H4 (cell line): ENCODE measurements at regions not wholly inside any gene's neighbourhood (a gene's known extent, or its start where the extent isn't known, plus 50 kb on each side); places are given as distances from the start of the nearest gene placed in this dataset.
A peak's percentile ranks its signal among the peaks of the same experiment; 100 is the strongest.

Experiments used
- DNase-seq: peaks from one replicate; pipeline ENCODE4 v3.0.0-alpha.2; 2015; ENCODE audit warnings: low spot score

- no peak for DNase-seq
These were observed 207.6 kb upstream of the LYZL1 start for GRCh38 chr10:29081231-29081630.

GRCh38 chr10:29081951-29082685 lies 206.8 kb upstream of the LYZL1 start:
- DNase-seq: no peak

GRCh38 chr10:29083096-29083495 lies 205.8 kb upstream of the LYZL1 start:
- DNase-seq: no peak

- no peak for DNase-seq
These were observed 204.1 kb upstream of the LYZL1 start for GRCh38 chr10:29084681-29085307.

- DNase-seq: no peak
These were observed 199.8 kb upstream of the LYZL1 start for GRCh38 chr10:29089091-29089490.

GRCh38 chr10:29096303-29096824 lies 192.5 kb upstream of the LYZL1 start:
- no peak for DNase-seq

- DNase-seq: no peak
These were observed 190.4 kb upstream of the LYZL1 start for GRCh38 chr10:29098423-29098822.

GRCh38 chr10:29099001-29099400 lies 189.9 kb upstream of the LYZL1 start:
- no peak for DNase-seq

- no peak for DNase-seq
These were observed 189.5 kb upstream of the LYZL1 start for GRCh38 chr10:29099415-29099814.

GRCh38 chr10:29100505-29100904 lies 188.4 kb upstream of the LYZL1 start:
- DNase-seq: no peak

GRCh38 chr10:29102233-29102632 lies 186.6 kb upstream of the LYZL1 start:
- no peak for DNase-seq

- DNase-seq: no peak
These were observed 186.2 kb upstream of the LYZL1 start for GRCh38 chr10:29102636-29103035.

- DNase-seq: peak; percentile 7
These were observed 184.0 kb upstream of the LYZL1 start for GRCh38 chr10:29104661-29105399.

- DNase-seq: peak; percentile 64
These were observed 183.2 kb upstream of the LYZL1 start for GRCh38 chr10:29105516-29106215.

GRCh38 chr10:29106287-29106686 lies 182.6 kb upstream of the LYZL1 start:
- DNase-seq: no peak

GRCh38 chr10:29107866-29108498 lies 180.9 kb upstream of the LYZL1 start:
- DNase-seq: no peak

- no peak for DNase-seq
These were observed 178.9 kb upstream of the LYZL1 start for GRCh38 chr10:29109707-29110571.

GRCh38 chr10:29112827-29113615 lies 175.8 kb upstream of the LYZL1 start:
- DNase-seq: no peak

GRCh38 chr10:29113616-29113945 lies 175.3 kb upstream of the LYZL1 start:
- no peak for DNase-seq

- no peak for DNase-seq
These were observed 174.7 kb upstream of the LYZL1 start for GRCh38 chr10:29114141-29114540.
